Endodermal cell (in vitro differentiated cells): ENCODE measurements at regions not wholly inside any gene's neighbourhood (a gene's known extent, or its start where the extent isn't known, plus 50 kb on each side); places are given as distances from the start of the nearest gene placed in this dataset.

Experiments
- DNase-seq: peaks from one replicate; pipeline ENCODE4 v3.0.0-alpha.2; 2017
- H3K27ac ChIP-seq: 2 replicates; pipeline ENCODE4 v1.5.1; 2013; ENCODE audit warnings: mild to moderate bottlenecking, low read depth, low read length, moderate library complexity
- H3K27me3 ChIP-seq: 2 replicates; pipeline ENCODE4 v1.6.1; 2013; ENCODE audit warnings: mild to moderate bottlenecking, low read length, moderate library complexity; ENCODE audit not compliant: insufficient read depth, control insufficient read depth, poor library complexity, severe bottlenecking
- H3K36me3 ChIP-seq: 2 replicates; pipeline ENCODE4 v1.7.0; 2013; ENCODE audit warnings: mild to moderate bottlenecking, low read length, moderate library complexity; ENCODE audit not compliant: control insufficient read depth, insufficient read depth
- H3K4me1 ChIP-seq: one replicate; pipeline ENCODE4 v1.7.0; 2013; ENCODE audit warnings: low read length; ENCODE audit not compliant: control insufficient read depth, insufficient read depth
- H3K4me3 ChIP-seq: 2 replicates; pipeline ENCODE4 v1.5.1; 2013; ENCODE audit warnings: mild to moderate bottlenecking, low read length, moderate library complexity
- H3K9ac ChIP-seq: 2 replicates; pipeline ENCODE4 v1.6.1; 2013; ENCODE audit warnings: mild to moderate bottlenecking, low read length, moderate library complexity; ENCODE audit not compliant: poor library complexity, severe bottlenecking; ENCODE audit errors: extremely low read depth
- H3K9me3 ChIP-seq: 2 replicates; pipeline ENCODE4 v1.6.1; 2013; ENCODE audit warnings: mild to moderate bottlenecking, low read length, moderate library complexity; ENCODE audit not compliant: control insufficient read depth
- H3K27ac Mint-ChIP-seq: 2 replicates; pipeline ENCODE4 v1.8.0; 2020; ENCODE audit warnings: mixed read lengths
- H3K27me3 Mint-ChIP-seq: 2 replicates; pipeline ENCODE4 v1.8.0; 2021; ENCODE audit warnings: mild to moderate bottlenecking, mixed read lengths; ENCODE audit not compliant: insufficient read depth
- H3K36me3 Mint-ChIP-seq: 2 replicates; pipeline ENCODE4 v1.8.0; 2020; ENCODE audit warnings: low read depth, mixed read lengths
- H3K4me1 Mint-ChIP-seq: 2 replicates; pipeline ENCODE4 v1.8.0; 2020; ENCODE audit warnings: mixed read lengths
- H3K4me3 Mint-ChIP-seq: 2 replicates; pipeline ENCODE4 v1.8.0; 2020; ENCODE audit warnings: mild to moderate bottlenecking, moderate library complexity, mixed read lengths
- H3K9me3 Mint-ChIP-seq: 2 replicates; pipeline ENCODE4 v1.8.0; 2020; ENCODE audit warnings: mild to moderate bottlenecking, mixed read lengths
- WGBS, 2 experiments: methylation state at CpG; one replicate each; pipeline versions ENCODE4 v1.1.5 to v1.1.7; 2013; ENCODE audit warnings: missing lambda C conversion rate in 2 of 2, mixed read lengths in 1 of 2; ENCODE audit not compliant: insufficient coverage in 1 of 2, insufficient read length in 1 of 2; 5-methylcytosine and 5-hydroxymethylcytosine counted together
- TF ChIP-seq, protein P1 (sequence below): fragments of 200-600 bp; sonication (generic); conservative IDR thresholded peaks from 2 replicates; pipeline ENCODE4 v1.5.0; 2021; ENCODE audit warnings: antibody characterized with exemption, mild to moderate bottlenecking

DNA sequence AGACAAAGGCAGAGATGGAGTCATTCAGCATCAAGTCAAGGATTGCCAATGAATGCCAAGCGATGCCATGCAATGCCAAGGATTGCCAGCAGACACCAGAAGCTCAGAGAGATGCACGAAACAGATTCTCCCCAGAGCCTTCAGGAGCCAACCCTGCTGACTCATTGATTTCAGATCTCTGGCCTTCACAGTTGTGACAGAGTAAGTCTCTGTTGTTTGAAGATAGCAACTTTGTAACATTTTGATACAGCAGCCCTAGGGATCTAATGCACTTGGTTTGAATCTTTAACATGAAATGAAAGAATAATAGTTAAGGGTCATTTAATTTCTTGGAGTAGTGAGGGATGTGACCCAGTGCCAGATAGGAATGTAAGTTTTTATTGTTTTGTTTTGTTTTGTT is 287.4 kb upstream of the RUNX1 start:
- H3K4me1 ChIP-seq, result no peaks in the 10 kb centered on the region
- no peak overlapping the region for H3K9ac ChIP-seq
- H3K36me3 Mint-ChIP-seq, result no peaks in the 10 kb centered on the region
- H3K36me3 ChIP-seq, result no peaks in the 10 kb centered on the region
- peaks cover 6% of the 10 kb centered on the region for H3K4me1 Mint-ChIP-seq
- no peak overlapping the region for H3K27ac ChIP-seq
- H3K27ac Mint-ChIP-seq, result no peak overlapping the region
- H3K27me3 Mint-ChIP-seq, result no peaks in the 10 kb centered on the region
- 86 to 97% methylated on average over 2 of the region's 2 CpGs for WGBS, 2 experiments
- no peak overlapping the region for H3K4me3 Mint-ChIP-seq
- DNase-seq, result no peak
- TF ChIP-seq, protein P1, sequence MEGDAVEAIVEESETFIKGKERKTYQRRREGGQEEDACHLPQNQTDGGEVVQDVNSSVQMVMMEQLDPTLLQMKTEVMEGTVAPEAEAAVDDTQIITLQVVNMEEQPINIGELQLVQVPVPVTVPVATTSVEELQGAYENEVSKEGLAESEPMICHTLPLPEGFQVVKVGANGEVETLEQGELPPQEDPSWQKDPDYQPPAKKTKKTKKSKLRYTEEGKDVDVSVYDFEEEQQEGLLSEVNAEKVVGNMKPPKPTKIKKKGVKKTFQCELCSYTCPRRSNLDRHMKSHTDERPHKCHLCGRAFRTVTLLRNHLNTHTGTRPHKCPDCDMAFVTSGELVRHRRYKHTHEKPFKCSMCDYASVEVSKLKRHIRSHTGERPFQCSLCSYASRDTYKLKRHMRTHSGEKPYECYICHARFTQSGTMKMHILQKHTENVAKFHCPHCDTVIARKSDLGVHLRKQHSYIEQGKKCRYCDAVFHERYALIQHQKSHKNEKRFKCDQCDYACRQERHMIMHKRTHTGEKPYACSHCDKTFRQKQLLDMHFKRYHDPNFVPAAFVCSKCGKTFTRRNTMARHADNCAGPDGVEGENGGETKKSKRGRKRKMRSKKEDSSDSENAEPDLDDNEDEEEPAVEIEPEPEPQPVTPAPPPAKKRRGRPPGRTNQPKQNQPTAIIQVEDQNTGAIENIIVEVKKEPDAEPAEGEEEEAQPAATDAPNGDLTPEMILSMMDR, result no peak
- no peaks in the 10 kb centered on the region for H3K27me3 ChIP-seq
- no peaks in the 10 kb centered on the region for H3K9me3 Mint-ChIP-seq
- H3K4me3 ChIP-seq, result no peak overlapping the region
- no peaks in the 10 kb centered on the region for H3K9me3 ChIP-seq

DNA sequence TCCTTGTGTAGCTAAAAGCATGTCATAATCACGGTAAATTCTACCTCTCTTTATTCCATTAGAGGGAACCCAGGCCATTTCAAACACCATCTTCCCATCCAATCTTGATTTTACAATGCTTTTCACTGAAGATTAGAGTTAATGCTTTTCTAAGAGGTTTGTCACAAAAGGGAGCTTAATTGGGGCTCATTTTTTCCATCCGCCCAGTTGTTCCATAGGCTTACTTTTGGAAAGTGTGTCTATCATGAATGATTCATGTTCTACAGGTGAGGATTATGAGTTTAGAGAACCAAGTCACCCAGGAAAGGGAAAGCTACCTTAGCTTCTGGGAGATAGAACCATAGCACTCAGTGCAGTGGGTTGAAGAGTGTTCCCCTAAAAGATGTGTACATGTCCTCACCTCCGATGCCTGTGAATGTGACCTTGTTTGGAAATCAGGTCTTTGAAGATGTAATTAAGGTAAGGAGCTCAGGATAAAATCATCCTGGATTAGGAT is 286.9 kb upstream of the RUNX1 start:
- Histone ChIP-seq H3K27me3 (no peaks in the 10 kb centered on the region), H3K27ac (no peak overlapping the region), H3K9ac (no peak overlapping the region), H3K4me3 (no peak overlapping the region), H3K36me3 (no peaks in the 10 kb centered on the region), H3K4me1 (no peaks in the 10 kb centered on the region), H3K9me3 (no peaks in the 10 kb centered on the region)
- Mint-ChIP-seq H3K4me1 (peaks cover 6% of the 10 kb centered on the region), H3K4me3 (no peak overlapping the region), H3K27me3 (no peaks in the 10 kb centered on the region), H3K9me3 (no peaks in the 10 kb centered on the region), H3K27ac (no peak overlapping the region), H3K36me3 (no peaks in the 10 kb centered on the region)
- 95 to 100% methylated on average over 2 to 3 of the region's 3 CpGs for WGBS, 2 experiments
- TF ChIP-seq, protein P1, result no peak
- no peak for DNase-seq

DNA sequence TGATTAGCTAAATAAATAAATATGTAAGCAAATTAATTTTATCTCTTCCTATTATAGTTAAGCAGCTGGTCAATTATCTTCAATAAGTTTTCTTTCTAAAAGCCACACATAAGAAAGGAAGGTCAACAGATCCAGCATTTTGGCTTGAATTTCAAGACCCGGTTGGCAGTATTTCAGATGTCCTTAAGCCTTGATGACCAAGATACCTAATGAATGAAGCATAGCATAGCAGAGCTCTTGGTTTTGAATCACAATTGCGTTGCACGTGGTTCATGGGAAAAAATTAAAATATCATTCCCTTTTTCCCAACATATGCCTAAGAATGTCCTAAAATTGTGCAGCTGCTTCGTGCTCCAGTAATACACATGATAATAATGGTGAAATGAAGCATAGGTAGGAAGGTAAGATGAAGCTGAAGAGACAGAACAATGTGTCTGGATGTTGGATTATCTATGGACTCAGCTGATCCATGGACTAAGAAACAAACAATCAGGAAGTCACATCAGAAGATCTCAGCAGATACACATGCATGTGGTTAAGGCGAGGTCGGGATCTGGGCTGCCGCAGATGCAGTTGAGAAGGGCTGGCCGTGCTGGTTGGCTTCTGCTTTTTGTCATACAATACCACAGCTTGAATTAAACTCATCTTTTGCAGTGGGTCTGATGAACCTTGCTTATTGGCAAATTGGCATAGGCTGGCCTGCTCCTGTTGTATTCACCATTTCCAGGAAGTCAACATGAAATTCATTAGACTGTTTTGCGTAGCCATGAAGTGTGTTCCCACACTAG is 284.9 kb upstream of the RUNX1 start:
- no peaks in the 10 kb centered on the region for H3K27me3 ChIP-seq
- TF ChIP-seq, protein P1, result no peak
- H3K27ac Mint-ChIP-seq, result no peak overlapping the region
- no peak overlapping the region for H3K4me3 Mint-ChIP-seq
- H3K4me1 Mint-ChIP-seq, result peaks cover 16% of the 10 kb centered on the region
- H3K9ac ChIP-seq, result no peak overlapping the region
- H3K27ac ChIP-seq, result no peak overlapping the region
- WGBS, 2 experiments, result 89 to 96% methylated on average over 6 to 9 of the region's 9 CpGs
- no peaks in the 10 kb centered on the region for H3K4me1 ChIP-seq
- H3K9me3 ChIP-seq, result no peaks in the 10 kb centered on the region
- DNase-seq, result no peak
- H3K27me3 Mint-ChIP-seq, result no peaks in the 10 kb centered on the region
- no peaks in the 10 kb centered on the region for H3K36me3 Mint-ChIP-seq
- H3K4me3 ChIP-seq, result no peak overlapping the region
- no peaks in the 10 kb centered on the region for H3K9me3 Mint-ChIP-seq
- no peaks in the 10 kb centered on the region for H3K36me3 ChIP-seq
